HepG2 (cell line): ENCODE measurements at regions not wholly inside any gene's neighbourhood (a gene's known extent, or its start where the extent isn't known, plus 50 kb on each side); places are given as distances from the start of the nearest gene placed in this dataset.
"Not testable (repeated sequence)": the region's sequence is repeated elsewhere in the genome, so short reads cannot be mapped to it uniquely, and the experiment has no call there.

Experiments used
- ATAC-seq: fragments of 200-7000 bp; cut with Tn5 transposase; 3 replicates; pipeline ENCODE4 v1.9.1; 2020; ENCODE audit warnings: mild to moderate bottlenecking, moderate library complexity
- BruUV-seq: library from RNA; stranded (reverse); fragments of 400-500 nt; replicated peaks from 2 replicates; lab custom pipeline; 2021; lab: Mats Ljungman, UMichigan
- CTCF ChIA-PET: fragments of 300-600 bp; formaldehyde crosslinking; extraction: SDS; loops from one replicate; lab custom pipeline; 2021; ENCODE audit warnings: low total read pairs, inconsistent platforms, low intra/inter-chr PET ratio; lab: Yijun Ruan, JAX
- POLR2A ChIA-PET: fragments of 350-600 bp; sonication (Branson Sonifier 250); formaldehyde crosslinking; loops from one replicate; lab custom pipeline; 2020; ENCODE audit warnings: antibody characterized with exemption, inconsistent platforms; lab: Yijun Ruan, JAX
- DNase-seq: peaks from one replicate; pipeline ENCODE4 v3.0.0-alpha.2; 2015; ENCODE audit warnings: low spot score
- FAIRE-seq: peaks from 3 replicates; lab custom pipeline; 2011; peaks lifted over from hg19 to GRCh38; lab: Jason Lieb, UNC
- H2AFZ ChIP-seq: one replicate; pipeline ENCODE4 v1.6.1; 2011; ENCODE audit warnings: low read length, inconsistent platforms
- H3K27ac ChIP-seq: fragments of 300-600 bp; 3 replicates; pipeline ENCODE4 v1.8.0; 2011; ENCODE audit warnings: mixed run types, mild to moderate bottlenecking, mixed read lengths, low read length, inconsistent platforms; ENCODE audit not compliant: insufficient read depth; ENCODE audit errors: extremely low read length
- H3K27me3 ChIP-seq, 2 experiments: fragments of 200-600 bp in 1 of 2; 2 replicates in 1 of 2; 3 replicates in 1 of 2; pipeline versions ENCODE4 v1.6.0 to v1.8.0; 2011; ENCODE audit warnings: low read length in 2 of 2, mild to moderate bottlenecking in 2 of 2, moderate library complexity in 2 of 2, inconsistent platforms in 1 of 2; ENCODE audit not compliant: insufficient read depth in 2 of 2, control insufficient read depth in 1 of 2
- H3K36me3 ChIP-seq, 2 experiments: fragments of 200-600 bp in 1 of 2; replicated peaks in 1 of 2; 2 replicates in 1 of 2; 3 replicates in 1 of 2; pipeline versions ENCODE4 v1.5.1 to v1.8.0; 2011; ENCODE audit warnings: low read length in 2 of 2, inconsistent platforms in 1 of 2; ENCODE audit not compliant: insufficient read depth in 2 of 2, control insufficient read depth in 1 of 2
- H3K4me1 ChIP-seq: 2 replicates; pipeline ENCODE4 v1.5.1; 2012; ENCODE audit warnings: low read length, inconsistent platforms; ENCODE audit not compliant: insufficient read depth
- H3K4me2 ChIP-seq: 2 replicates; pipeline ENCODE4 v1.6.0; 2011; ENCODE audit warnings: low read depth, low read length, inconsistent platforms
- H3K4me3 ChIP-seq, 3 experiments: fragments of 200-600 bp in 1 of 3; sonication (generic), shearing (Covaris generic) in 1 of 3; replicated peaks in 1 of 3; 2 replicates each; pipeline ENCODE4 v1.5.1; 2011 to 2016; ENCODE audit warnings: low read length in 3 of 3, inconsistent platforms in 2 of 3, low read depth in 2 of 3, mild to moderate bottlenecking in 2 of 3, control low read depth in 1 of 3, mixed read lengths in 1 of 3; ENCODE audit not compliant: insufficient read depth in 1 of 3
- H3K79me2 ChIP-seq: one replicate; pipeline ENCODE4 v1.6.1; 2011; ENCODE audit warnings: low read length, inconsistent platforms; ENCODE audit not compliant: insufficient read depth
- H3K9ac ChIP-seq: 2 replicates; pipeline ENCODE4 v1.6.0; 2011; ENCODE audit warnings: mild to moderate bottlenecking, low read depth, low read length, inconsistent platforms; ENCODE audit not compliant: insufficient read depth
- H3K9me3 ChIP-seq: 2 replicates; pipeline ENCODE4 v1.5.1; 2012; ENCODE audit warnings: mild to moderate bottlenecking, low read length
- H4K20me1 ChIP-seq: 2 replicates; pipeline ENCODE4 v1.6.0; 2011; ENCODE audit warnings: inconsistent platforms, mild to moderate bottlenecking, low read length, moderate library complexity; ENCODE audit not compliant: insufficient read depth
- ATF7-NPFF ChIP-seq: sonication (generic); formaldehyde crosslinking; IDR thresholded peaks from 2 replicates; pipeline ENCODE4 v1.8.1; 2023; ENCODE audit warnings: mild to moderate bottlenecking, low read depth, missing genetic modification reagents, moderate library complexity
- DBP ChIP-seq: sonication (generic); formaldehyde crosslinking; IDR thresholded peaks from 2 replicates; pipeline ENCODE4 v1.4.0; 2020; ENCODE audit warnings: missing genetic modification reagents; ENCODE audit errors: not compliant biosample characterization
- FOSL2 ChIP-seq: sonication (generic); formaldehyde crosslinking; IDR thresholded peaks from 2 replicates; pipeline ENCODE4 v1.4.0; 2020; ENCODE audit warnings: missing genetic modification reagents
- FOXA3 ChIP-seq: IDR thresholded peaks from 2 replicates; pipeline ENCODE4 v1.6.1; 2016; ENCODE audit warnings: missing genetic modification reagents, missing compliant biosample characterization
- FOXC1 ChIP-seq: sonication (generic); formaldehyde crosslinking; IDR thresholded peaks from 2 replicates; pipeline ENCODE4 v1.8.0; 2022; ENCODE audit warnings: mild to moderate bottlenecking, missing genetic modification reagents, borderline replicate concordance
- NFIC ChIP-seq: IDR thresholded peaks from 2 replicates; pipeline ENCODE4 v1.6.1; 2012; ENCODE audit warnings: mild to moderate bottlenecking, low read length, inconsistent platforms
- PHF8 ChIP-seq: sonication (generic); formaldehyde crosslinking; IDR thresholded peaks from 2 replicates; pipeline ENCODE4 v1.5.0; 2020; ENCODE audit warnings: missing genetic modification reagents
- PLSCR1 ChIP-seq: sonication (generic); formaldehyde crosslinking; IDR thresholded peaks from 2 replicates; pipeline ENCODE4 v1.5.0; 2020; ENCODE audit warnings: missing genetic modification reagents, mild to moderate bottlenecking, borderline replicate concordance
- POLR2AphosphoS5 ChIP-seq: IDR thresholded peaks from 2 replicates; pipeline ENCODE4 v1.6.1; 2012; ENCODE audit warnings: low read depth, low read length
- RORA ChIP-seq: sonication (generic); formaldehyde crosslinking; IDR thresholded peaks from 2 replicates; pipeline ENCODE4 v1.5.0; 2020; ENCODE audit warnings: mild to moderate bottlenecking, missing genetic modification reagents, moderate library complexity
- ZFY ChIP-seq: sonication (generic); formaldehyde crosslinking; IDR thresholded peaks from 2 replicates; pipeline ENCODE4 v1.4.0; 2020; ENCODE audit warnings: missing genetic modification reagents
- ZNF720 ChIP-seq: sonication (generic); formaldehyde crosslinking; IDR thresholded peaks from 2 replicates; pipeline ENCODE4 v1.4.0; 2020; ENCODE audit warnings: missing genetic modification reagents
- ZNF839 ChIP-seq: sonication (generic); formaldehyde crosslinking; IDR thresholded peaks from 2 replicates; pipeline ENCODE4 v1.4.0; 2020; ENCODE audit warnings: missing genetic modification reagents, mild to moderate bottlenecking, borderline replicate concordance
- WGBS: methylation state at CpG from one replicate; pipeline ENCODE4 v1.1.6; 2017; ENCODE audit warnings: low lambda C conversion rate; 5-methylcytosine and 5-hydroxymethylcytosine counted together
- in situ Hi-C: cut with HindIII; loops from 2 replicates; pipeline ENCODE4 v1.10.0; 2017; ENCODE audit warnings: low pct_unique_long_range_greater_than_20kb; ENCODE audit not compliant: extremely low pct_ligation_motif_present
- intact Hi-C: fragments of 100-400 bp; cut with micrococcal nuclease; formaldehyde crosslinking; loops from one replicate; pipeline ENCODE4 v1.10.0; 2022; ENCODE audit not compliant: unreplicated experiment
- TF ChIP-seq, protein P1 (sequence below): sonication (generic); formaldehyde crosslinking; IDR thresholded peaks from 2 replicates; pipeline ENCODE4 v1.5.0; 2020; ENCODE audit warnings: mild to moderate bottlenecking, missing genetic modification reagents
- TF ChIP-seq, protein P2 (sequence below): sonication (generic); formaldehyde crosslinking; conservative IDR thresholded peaks from 2 replicates; pipeline ENCODE4 v1.8.0; 2022; ENCODE audit warnings: low read depth, missing genetic modification reagents

- H3K4me3 ChIP-seq, H3K4me1 ChIP-seq, H3K79me2 ChIP-seq, H4K20me1 ChIP-seq, ATAC-seq, H3K9ac ChIP-seq, H3K4me2 ChIP-seq, POLR2A ChIA-PET, FAIRE-seq, H2AFZ ChIP-seq, H3K27me3 ChIP-seq, H3K9me3 ChIP-seq, H3K27ac ChIP-seq, BruUV-seq, DNase-seq, CTCF ChIA-PET, H3K36me3 ChIP-seq, intact Hi-C loops, in situ Hi-C loops: not testable (repeated sequence)
- WGBS: 7% methylated on average over 3 of the region's 3 CpGs
Measured at GRCh38 chr5:116705121-116705519, 130.5 kb upstream of the SEMA6A start.

DNA sequence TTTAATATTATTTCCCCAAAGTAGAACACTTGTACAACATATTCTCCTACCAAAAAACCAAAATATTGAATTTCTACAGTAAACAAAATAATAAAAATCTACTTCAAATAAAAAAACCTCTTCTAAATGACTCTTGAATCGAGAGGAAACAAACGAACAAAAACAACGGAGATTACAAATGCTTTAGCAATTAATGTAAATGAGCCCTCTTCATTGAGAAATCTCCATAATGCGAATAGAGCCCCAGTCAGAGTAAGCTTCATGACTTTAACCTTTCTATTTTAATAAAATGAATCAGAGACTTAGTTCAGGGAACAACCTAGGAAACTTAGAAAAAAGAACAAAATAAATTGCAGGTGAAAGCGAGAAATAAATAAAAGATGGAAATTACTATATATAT is 129.3 kb upstream of the SEMA6A start:
- no peak for TF ChIP-seq ZNF720 (CRISPR knock-in tag)
- no peak for TF ChIP-seq ZNF839 (CRISPR knock-in tag)
- no peak for TF ChIP-seq FOXC1 (CRISPR knock-in tag)
- TF ChIP-seq FOSL2 (CRISPR knock-in tag): no peak
- no peak for TF ChIP-seq DBP (CRISPR knock-in tag)
- no peak for TF ChIP-seq RORA
- no peak for TF ChIP-seq ZFY (CRISPR knock-in tag)
- no peak for TF ChIP-seq PHF8 (CRISPR knock-in tag)
- TF ChIP-seq ATF7-NPFF (CRISPR knock-in tag): no peak
- TF ChIP-seq POLR2AphosphoS5: no peak
- TF ChIP-seq NFIC: no peak
- TF ChIP-seq, protein P1, sequence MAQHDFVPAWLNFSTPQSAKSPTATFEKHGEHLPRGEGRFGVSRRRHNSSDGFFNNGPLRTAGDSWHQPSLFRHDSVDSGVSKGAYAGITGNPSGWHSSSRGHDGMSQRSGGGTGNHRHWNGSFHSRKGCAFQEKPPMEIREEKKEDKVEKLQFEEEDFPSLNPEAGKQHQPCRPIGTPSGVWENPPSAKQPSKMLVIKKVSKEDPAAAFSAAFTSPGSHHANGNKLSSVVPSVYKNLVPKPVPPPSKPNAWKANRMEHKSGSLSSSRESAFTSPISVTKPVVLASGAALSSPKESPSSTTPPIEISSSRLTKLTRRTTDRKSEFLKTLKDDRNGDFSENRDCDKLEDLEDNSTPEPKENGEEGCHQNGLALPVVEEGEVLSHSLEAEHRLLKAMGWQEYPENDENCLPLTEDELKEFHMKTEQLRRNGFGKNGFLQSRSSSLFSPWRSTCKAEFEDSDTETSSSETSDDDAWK: no peak
- TF ChIP-seq, protein P2, sequence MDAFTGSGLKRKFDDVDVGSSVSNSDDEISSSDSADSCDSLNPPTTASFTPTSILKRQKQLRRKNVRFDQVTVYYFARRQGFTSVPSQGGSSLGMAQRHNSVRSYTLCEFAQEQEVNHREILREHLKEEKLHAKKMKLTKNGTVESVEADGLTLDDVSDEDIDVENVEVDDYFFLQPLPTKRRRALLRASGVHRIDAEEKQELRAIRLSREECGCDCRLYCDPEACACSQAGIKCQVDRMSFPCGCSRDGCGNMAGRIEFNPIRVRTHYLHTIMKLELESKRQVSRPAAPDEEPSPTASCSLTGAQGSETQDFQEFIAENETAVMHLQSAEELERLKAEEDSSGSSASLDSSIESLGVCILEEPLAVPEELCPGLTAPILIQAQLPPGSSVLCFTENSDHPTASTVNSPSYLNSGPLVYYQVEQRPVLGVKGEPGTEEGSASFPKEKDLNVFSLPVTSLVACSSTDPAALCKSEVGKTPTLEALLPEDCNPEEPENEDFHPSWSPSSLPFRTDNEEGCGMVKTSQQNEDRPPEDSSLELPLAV (CRISPR knock-in tag): no peak
- no peak for TF ChIP-seq PLSCR1 (CRISPR knock-in tag)
- TF ChIP-seq FOXA3 (CRISPR knock-in tag): no peak
- in situ Hi-C loops (no loop called here), intact Hi-C loops (no loop called here)
- FAIRE-seq (no peak), DNase-seq (no peak), ATAC-seq (no peak)
- H3K36me3 ChIP-seq: no peaks in the 10 kb centered on the region
- H3K79me2 ChIP-seq: no peaks in the 10 kb centered on the region
- no peak overlapping the region for H3K4me2 ChIP-seq
- ChIA-PET POLR2A (no interaction called here), CTCF (no interaction called here)
- H3K27me3 ChIP-seq: peaks cover 0 to 6% of the 10 kb centered on the region in 2 experiments; a peak in 2 of 5 replicates
- H3K9ac ChIP-seq: no peak overlapping the region
- H3K4me1 ChIP-seq: no peaks in the 10 kb centered on the region
- BruUV-seq: no TSS peak
- H3K27ac ChIP-seq: no peak overlapping the region
- 45% methylated on average over 5 of the region's 5 CpGs for WGBS
- no peak overlapping the region for H2AFZ ChIP-seq
- no peaks in the 10 kb centered on the region for H3K9me3 ChIP-seq
- no peak overlapping the region for H3K4me3 ChIP-seq
- H4K20me1 ChIP-seq: no peaks in the 10 kb centered on the region
